Skeletal muscle satellite cell (primary cell): ENCODE measurements at regions not wholly inside any gene's neighbourhood (a gene's known extent, or its start where the extent isn't known, plus 50 kb on each side); places are given as distances from the start of the nearest gene placed in this dataset.
"Not testable (repeated sequence)": the region's sequence is repeated elsewhere in the genome, so short reads cannot be mapped to it uniquely, and the experiment has no call there.

Source experiments
- H3K27me3 ChIP-seq: 2 replicates; pipeline ENCODE4 v1.7.0; 2013; ENCODE audit warnings: low read length; ENCODE audit not compliant: control insufficient read depth, insufficient read depth
- H3K36me3 ChIP-seq: 2 replicates; pipeline ENCODE4 v1.7.0; 2013; ENCODE audit warnings: mild to moderate bottlenecking, control low read depth, low read length; ENCODE audit not compliant: insufficient read depth
- H3K4me1 ChIP-seq: 2 replicates; pipeline ENCODE4 v1.7.0; 2013; ENCODE audit warnings: low read length; ENCODE audit not compliant: control insufficient read depth, insufficient read depth
- H3K4me2 ChIP-seq: 2 replicates; pipeline ENCODE4 v1.7.0; 2013; ENCODE audit warnings: mild to moderate bottlenecking, low read length
- H3K4me3 ChIP-seq: 2 replicates; pipeline ENCODE4 v1.7.0; 2013; ENCODE audit warnings: low read length
- H3K9ac ChIP-seq: 2 replicates; pipeline ENCODE4 v1.7.0; 2013; ENCODE audit warnings: mild to moderate bottlenecking, low read depth, low read length, moderate library complexity
- H3K9me3 ChIP-seq: replicated peaks from 2 replicates; pipeline ENCODE4 v1.7.0; 2013; ENCODE audit warnings: mild to moderate bottlenecking, control low read depth, low read length

DNA sequence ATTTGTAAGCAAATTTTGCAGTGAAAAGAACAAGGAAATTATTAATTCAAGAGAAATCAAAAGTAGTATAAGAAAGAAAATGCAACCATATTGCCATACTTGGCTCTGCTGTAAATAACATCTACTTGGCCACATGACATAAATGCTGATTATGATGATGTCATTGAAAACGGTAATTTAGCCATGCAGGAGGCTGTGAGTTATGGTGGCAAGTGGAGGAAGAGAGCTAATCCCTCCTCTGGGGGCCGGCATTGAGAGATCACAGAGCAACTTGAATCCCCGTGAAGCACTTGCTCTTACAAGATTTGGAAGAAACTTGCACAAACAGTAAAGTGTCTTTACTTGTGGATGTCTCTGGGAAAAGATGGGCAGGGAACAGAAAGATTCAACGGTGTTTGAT is 456.6 kb downstream of the PREX1 start:
- no peak overlapping the region for H3K4me2 ChIP-seq
- H3K27me3 ChIP-seq: peaks cover 19% of the 10 kb centered on the region
- H3K4me3 ChIP-seq: no peak overlapping the region
- no peak overlapping the region for H3K9ac ChIP-seq
- H3K9me3 ChIP-seq: no peaks in the 10 kb centered on the region
- H3K36me3 ChIP-seq: no peaks in the 10 kb centered on the region
- no peaks in the 10 kb centered on the region for H3K4me1 ChIP-seq

DNA sequence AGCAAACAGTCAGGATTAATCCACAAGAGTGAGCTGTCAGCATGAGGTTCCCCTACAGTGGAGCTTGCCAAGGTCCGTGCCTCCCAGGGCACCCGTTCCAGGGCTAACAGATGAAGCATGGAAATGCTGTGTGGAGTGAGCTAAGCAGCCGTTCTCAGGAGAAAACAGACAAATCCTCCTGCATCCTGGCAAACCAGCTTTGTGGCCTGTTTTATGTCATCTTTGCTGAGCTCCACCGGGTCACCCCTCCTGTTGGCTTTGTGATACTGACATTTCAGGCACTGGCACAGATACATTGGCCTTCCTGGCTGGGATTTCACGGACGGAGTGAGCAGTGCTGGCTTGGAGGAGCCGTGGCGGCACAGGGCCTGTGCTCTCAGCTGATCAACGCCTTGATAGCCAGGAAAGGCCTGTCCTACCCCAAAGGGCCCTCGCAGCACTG is 459.2 kb downstream of the PREX1 start:
- H3K9ac ChIP-seq, H3K4me1 ChIP-seq, H3K4me2 ChIP-seq, H3K36me3 ChIP-seq, H3K9me3 ChIP-seq, H3K4me3 ChIP-seq: not testable (repeated sequence)
- peaks cover 19% of the 10 kb centered on the region for H3K27me3 ChIP-seq

GRCh38 chr20:48367541-48368358 is 460.0 kb downstream of the PREX1 start:
- H3K9me3 ChIP-seq, H3K4me3 ChIP-seq, H3K4me1 ChIP-seq, H3K9ac ChIP-seq, H3K36me3 ChIP-seq, H3K4me2 ChIP-seq: not testable (repeated sequence)
- peaks cover 19% of the 10 kb centered on the region for H3K27me3 ChIP-seq

GRCh38 chr20:48366230-48366629 is 461.6 kb downstream of the PREX1 start:
- H3K36me3 ChIP-seq: no peaks in the 10 kb centered on the region
- no peak overlapping the region for H3K9ac ChIP-seq
- no peaks in the 10 kb centered on the region for H3K4me1 ChIP-seq
- H3K4me2 ChIP-seq: no peak overlapping the region
- H3K9me3 ChIP-seq: no peaks in the 10 kb centered on the region
- H3K4me3 ChIP-seq: no peak overlapping the region
- peaks cover 16% of the 10 kb centered on the region for H3K27me3 ChIP-seq

- no peaks in the 10 kb centered on the region for H3K36me3 ChIP-seq
- H3K27me3 ChIP-seq: peaks cover 8% of the 10 kb centered on the region
- no peak overlapping the region for H3K4me3 ChIP-seq
- H3K4me1 ChIP-seq: no peaks in the 10 kb centered on the region
- H3K9ac ChIP-seq: no peak overlapping the region
- no peaks in the 10 kb centered on the region for H3K9me3 ChIP-seq
- H3K4me2 ChIP-seq: no peak overlapping the region
Observed at GRCh38 chr20:48364688-48365421, 462.9 kb downstream of the PREX1 start.

DNA sequence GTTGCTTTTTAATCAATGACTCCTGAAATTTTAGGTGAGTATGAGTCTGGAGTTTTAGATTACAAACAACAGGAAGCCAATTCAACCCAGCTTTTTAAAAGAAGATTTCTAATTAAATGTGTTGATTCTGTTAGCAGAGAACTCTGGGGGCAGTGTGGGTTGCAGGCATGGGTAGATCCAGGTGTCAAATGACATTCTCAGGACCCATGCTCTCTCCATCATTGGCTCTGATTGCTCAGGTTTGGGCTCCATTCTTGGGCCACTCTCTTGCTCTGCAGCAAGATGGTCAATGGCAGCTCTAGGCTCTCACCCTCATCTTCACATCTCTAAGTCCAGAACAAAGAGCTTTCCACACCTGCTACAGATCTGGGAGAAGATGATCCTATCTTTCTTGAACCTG is 463.7 kb downstream of the PREX1 start:
- no peak overlapping the region for H3K4me2 ChIP-seq
- H3K36me3 ChIP-seq: no peaks in the 10 kb centered on the region
- H3K4me3 ChIP-seq: no peak overlapping the region
- H3K9me3 ChIP-seq: no peaks in the 10 kb centered on the region
- peaks cover 8% of the 10 kb centered on the region for H3K27me3 ChIP-seq
- no peak overlapping the region for H3K9ac ChIP-seq
- no peaks in the 10 kb centered on the region for H3K4me1 ChIP-seq

DNA sequence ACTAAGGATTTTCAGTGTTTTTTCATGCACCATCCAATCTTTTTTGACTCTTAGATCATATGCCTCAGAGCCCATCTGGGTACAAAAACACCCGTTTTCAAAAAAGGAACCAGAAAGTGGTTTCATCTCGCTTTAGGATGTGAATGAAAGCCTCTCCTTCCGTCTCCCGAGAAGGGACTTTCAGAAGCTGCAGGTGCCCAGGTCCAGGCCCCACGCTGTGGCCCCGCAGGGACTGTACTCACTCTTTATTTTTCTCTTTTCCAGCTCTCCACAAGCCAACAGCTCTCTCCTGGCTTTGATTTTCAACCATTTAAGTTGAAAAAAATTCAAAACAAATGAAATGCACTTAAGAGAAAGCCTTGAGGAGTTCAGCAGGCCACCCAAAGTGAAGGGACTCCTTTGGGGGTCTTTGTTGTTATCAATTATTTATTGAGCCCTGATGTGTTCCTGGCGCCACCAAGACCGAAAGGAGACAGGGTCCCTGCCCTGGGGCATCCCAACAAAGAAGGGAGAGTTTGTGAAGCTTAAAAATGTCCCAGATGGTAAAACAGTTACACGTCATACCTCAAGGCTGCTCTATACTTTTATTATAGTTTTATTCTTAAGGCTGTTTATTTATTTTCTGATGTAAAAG is 467.3 kb downstream of the PREX1 start:
- Histone ChIP-seq H3K9ac (no peak overlapping the region), H3K4me1 (no peaks in the 10 kb centered on the region), H3K9me3 (no peaks in the 10 kb centered on the region), H3K4me3 (no peak overlapping the region), H3K36me3 (no peaks in the 10 kb centered on the region), H3K27me3 (no peaks in the 10 kb centered on the region), H3K4me2 (no peak overlapping the region)

DNA sequence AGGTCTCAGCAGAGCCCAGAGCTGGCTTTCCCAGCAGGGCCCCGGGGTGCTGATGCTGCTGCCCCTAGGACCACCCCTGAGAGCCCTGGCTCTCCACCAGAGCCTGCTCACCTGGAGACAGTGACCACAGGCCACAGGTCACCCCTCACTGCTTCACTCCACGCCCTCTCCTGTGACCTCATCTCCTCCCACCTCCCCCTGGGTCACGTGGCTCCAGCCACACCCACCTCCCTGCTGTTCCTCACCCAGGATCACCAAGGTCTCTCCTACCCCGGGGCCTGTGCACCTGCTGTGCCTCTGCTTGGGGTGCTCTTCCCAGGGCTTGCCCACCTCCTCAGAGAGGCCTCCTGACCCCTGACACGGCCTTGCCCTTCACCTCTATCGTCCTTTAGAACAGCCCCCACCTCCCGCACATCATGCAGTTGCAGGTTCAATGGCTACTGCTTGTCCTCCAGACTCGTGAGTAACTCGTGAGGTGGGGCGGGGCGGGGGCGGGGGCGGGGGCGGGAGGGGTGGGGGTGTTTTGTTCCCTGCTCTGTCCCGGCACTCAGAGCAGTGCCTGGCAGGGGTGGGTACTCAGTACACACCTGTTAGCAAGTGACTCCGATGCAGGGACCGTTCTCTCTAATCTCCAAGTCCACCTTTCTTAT is 468.0 kb downstream of the PREX1 start:
- Histone ChIP-seq H3K4me1 (no peaks in the 10 kb centered on the region), H3K9me3 (no peaks in the 10 kb centered on the region), H3K4me2 (no peak overlapping the region), H3K9ac (no peak overlapping the region), H3K27me3 (no peaks in the 10 kb centered on the region), H3K36me3 (no peaks in the 10 kb centered on the region), H3K4me3 (no peak overlapping the region)

- H3K9ac ChIP-seq, H3K36me3 ChIP-seq, H3K4me2 ChIP-seq, H3K9me3 ChIP-seq, H3K27me3 ChIP-seq, H3K4me3 ChIP-seq, H3K4me1 ChIP-seq: not testable (repeated sequence)
Observed at GRCh38 chr20:48359055-48359390, 468.8 kb downstream of the PREX1 start.

GRCh38 chr20:48358176-48359054 is 469.4 kb downstream of the PREX1 start:
- Histone ChIP-seq H3K36me3 (no peaks in the 10 kb centered on the region), H3K4me3 (no peak overlapping the region), H3K9ac (no peak overlapping the region), H3K4me1 (no peaks in the 10 kb centered on the region), H3K9me3 (no peaks in the 10 kb centered on the region), H3K27me3 (no peaks in the 10 kb centered on the region), H3K4me2 (no peak overlapping the region)

DNA sequence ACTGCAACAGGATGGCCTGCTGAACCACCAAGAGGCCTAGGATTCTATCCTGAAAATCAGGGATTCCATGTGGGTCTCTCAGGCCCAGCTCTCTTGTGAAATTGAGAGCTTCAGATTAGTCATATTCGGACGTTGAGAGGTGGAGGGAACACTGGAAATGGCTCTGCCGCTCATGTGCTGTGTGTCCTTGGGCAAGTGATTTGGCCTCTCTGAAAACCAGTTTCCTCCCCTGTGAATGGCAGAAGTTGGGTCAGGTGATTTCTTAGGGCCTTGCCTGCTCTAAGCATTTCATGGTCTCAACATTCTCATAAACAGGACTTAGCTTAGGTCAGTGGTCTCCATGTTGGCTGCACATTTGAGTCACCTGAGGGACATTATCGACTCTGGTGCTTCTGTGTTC is 470.1 kb downstream of the PREX1 start:
- no peak overlapping the region for H3K4me3 ChIP-seq

More for the DNA sequence above, 470.1 kb downstream of the PREX1 start:
- Histone ChIP-seq H3K4me2 (no peak overlapping the region), H3K4me1 (no peaks in the 10 kb centered on the region), H3K27me3 (no peaks in the 10 kb centered on the region), H3K9ac (no peak overlapping the region), H3K9me3 (no peaks in the 10 kb centered on the region), H3K36me3 (no peaks in the 10 kb centered on the region)
